ENCODE measurements at regions not wholly inside any gene's neighbourhood (a gene's known extent, or its start where the extent isn't known, plus 50 kb on each side); places are given as distances from the start of the nearest gene placed in this dataset.

DNA sequence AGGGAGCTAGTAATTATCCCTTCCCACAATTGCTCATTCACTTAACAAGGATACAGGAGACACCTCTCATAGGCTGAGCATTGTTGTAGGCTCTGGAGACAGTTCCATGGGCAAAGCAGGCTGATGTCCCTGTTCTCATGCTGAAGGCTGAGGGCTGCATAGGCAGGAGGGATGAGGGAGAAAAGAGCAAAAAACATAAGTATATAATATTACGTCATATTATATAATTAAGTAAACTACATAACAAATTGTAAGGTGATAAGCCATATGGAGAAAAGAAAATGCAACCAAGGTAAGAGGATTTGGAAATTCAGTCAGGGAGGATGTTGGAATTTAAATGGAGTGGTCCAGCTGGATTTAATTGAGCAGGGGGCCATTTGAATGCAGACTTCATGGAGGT is 380.6 kb upstream of the ST6GAL2 start:
- DNase-seq = no peak
- TF ChIP-seq POLR2A (IDR thresholded peaks at IDR 0.05; ENCODE audit: low read length) (no peak), GATA1 (IDR thresholded peaks at IDR 0.05; ENCODE audit: low read depth, low read length) (no peak)

DNA sequence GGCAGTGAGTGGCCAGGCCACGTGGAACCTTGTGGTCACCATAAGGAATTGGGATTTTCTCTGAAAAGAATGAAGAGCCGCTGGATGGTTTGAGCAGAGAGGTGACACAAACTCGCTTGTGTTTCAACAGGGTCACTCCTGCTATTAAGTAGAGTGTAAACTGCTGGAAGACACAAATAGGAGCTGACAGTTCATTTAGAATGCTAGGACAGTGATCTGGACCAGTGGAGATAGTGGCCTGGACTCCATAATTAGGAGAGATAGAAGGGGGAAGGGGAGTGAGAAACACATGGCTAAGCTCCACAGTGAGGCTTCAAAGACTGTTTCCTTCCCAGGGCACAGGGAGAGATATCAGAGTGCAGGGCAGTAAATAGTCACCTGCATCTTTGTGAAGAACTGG is 381.1 kb upstream of the ST6GAL2 start:
- no peak for DNase-seq
- TF ChIP-seq POLR2A (IDR thresholded peaks at IDR 0.05; ENCODE audit: low read length) = no peak
- no peak for TF ChIP-seq GATA1 (IDR thresholded peaks at IDR 0.05; ENCODE audit: low read depth, low read length)

DNA sequence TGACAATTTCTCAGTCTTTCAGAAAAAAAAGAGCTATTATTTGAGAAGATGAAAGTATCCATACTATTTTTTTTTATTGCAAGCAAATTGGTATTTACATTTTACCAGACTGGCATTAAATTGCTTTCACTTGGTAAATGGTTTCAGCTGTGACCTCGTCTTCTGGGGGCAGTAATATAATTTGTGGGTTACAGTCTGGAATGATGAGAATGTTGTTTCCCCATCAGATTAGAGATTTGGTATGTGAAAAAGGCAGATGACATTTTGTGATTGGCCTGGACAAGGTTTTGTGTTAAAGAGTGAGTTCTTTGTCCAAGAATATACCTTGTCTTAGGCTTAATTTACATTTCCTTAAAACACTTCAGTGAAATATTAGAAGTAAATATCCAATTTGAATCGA is 390.1 kb upstream of the ST6GAL2 start:
- DNase-seq = no peak
- TF ChIP-seq POLR2A (IDR thresholded peaks at IDR 0.05; ENCODE audit: low read length) (no peak), GATA1 (IDR thresholded peaks at IDR 0.05; ENCODE audit: low read depth, low read length) (no peak)

DNA sequence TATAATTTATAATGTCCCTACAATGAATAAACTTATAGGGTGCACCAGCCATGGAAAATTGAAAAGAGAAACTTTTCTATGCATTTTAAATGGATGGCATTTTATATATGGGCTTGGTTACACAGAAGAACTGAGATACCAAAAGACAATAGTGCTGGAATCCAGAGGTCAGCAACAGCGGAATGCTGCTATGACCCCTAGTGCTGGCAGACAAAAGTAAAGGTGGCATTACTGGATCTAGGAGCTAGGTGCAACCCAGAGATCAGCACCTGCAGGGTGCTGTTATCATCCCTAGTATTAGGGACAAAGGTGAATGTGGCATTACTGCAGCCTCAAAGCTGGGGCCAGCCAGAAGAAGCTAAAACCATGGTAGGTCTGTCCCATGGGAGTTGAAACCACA is 392.7 kb upstream of the ST6GAL2 start:
- TF ChIP-seq POLR2A (IDR thresholded peaks at IDR 0.05; ENCODE audit: low read length) (no peak), GATA1 (IDR thresholded peaks at IDR 0.05; ENCODE audit: low read depth, low read length) (no peak)
- DNase-seq = no peak

DNA sequence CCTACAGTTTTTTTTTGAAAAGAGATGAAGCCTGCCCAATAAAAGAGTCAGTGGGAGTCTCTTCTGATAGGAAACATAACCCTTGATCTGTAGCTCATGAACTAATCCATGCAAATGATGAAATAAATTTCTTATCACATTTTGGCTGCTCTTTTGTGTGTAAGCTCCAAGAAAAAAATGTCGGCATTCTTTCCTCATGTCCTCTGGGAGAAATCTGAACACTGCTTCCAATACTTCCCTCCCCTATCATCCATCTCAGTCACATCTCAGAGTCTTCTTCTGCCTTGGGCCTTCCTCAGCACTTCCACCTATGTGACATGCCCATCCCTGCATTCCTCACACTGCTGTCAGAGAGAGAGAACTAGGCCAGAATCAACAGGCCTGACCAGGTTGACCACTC is 395.7 kb upstream of the ST6GAL2 start:
- DNase-seq = no peak
- TF ChIP-seq GATA1 (IDR thresholded peaks at IDR 0.05; ENCODE audit: low read depth, low read length) (no peak), POLR2A (IDR thresholded peaks at IDR 0.05; ENCODE audit: low read length) (no peak)

DNA sequence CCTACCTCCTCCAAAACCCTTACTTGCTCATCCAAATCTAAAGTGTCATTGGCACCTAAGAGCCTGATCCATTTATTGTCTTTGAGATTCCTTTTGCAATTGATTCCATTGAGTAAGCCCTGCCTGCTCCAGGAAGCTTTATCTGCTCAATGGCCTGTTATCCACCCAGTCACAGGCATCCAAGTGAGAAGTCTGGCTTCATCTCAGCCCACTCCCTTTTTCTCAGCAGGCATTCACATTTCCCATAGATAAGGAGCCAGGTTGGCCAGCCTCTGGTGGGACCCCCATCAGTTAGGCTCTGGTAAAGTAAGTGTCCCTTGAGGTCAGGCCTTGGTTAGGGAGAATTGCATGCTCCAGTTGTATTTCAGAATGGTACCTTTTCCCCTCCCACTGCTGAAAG is 396.2 kb upstream of the ST6GAL2 start:
- no peak for DNase-seq
- TF ChIP-seq GATA1 (IDR thresholded peaks at IDR 0.05; ENCODE audit: low read depth, low read length) = no peak

DNA sequence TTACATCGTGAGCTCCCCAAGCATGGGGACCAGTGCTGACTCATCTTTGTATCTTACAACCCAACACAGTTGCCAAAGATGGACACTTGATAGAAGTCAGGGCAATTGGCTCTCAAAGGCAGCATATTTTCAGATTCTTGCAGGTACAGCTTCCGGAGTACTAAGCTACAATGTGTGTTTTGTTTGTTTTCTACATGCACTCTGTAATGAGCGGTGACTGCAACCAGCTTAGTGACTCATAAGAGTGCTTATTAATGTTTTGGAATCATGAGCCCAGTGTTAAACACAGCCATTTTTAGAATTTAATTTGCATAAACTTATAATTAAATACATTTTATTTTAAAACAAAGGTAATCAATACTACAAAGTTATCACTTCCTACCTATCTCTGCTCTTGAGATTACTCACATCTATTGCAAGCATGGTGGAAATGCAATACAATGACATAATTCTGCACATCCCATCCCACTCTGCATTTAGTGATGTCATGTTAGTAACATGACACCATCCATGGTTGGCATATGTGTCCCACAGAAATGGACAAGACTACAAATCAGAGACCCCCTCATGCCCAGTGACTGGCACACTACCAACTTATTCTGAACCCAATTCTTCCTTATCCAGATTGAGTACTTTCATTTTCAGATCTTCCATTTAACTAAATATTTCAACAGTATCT is 399.8 kb upstream of the ST6GAL2 start:
- no peak for TF ChIP-seq POLR2A (IDR thresholded peaks at IDR 0.05; ENCODE audit: low read length)
- no peak for DNase-seq

DNA sequence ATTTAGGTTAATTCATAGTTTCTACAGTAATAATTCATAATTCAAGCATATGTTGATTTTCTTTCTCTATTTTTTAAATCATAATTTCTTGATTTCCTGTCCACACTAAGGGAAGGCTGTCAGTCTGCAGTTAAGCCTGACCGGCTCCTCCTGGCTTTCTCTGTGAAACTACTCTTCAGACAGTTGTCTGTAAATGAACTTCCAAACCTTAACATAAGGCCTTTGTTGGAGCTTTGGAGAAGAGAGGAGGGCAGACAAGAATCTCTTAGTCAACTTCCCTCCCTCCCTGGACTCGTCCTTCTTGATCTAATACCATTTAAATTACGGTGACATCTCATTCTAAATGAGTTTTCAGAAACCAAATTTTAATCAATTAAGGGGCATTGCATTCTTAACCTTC is 404.1 kb upstream of the ST6GAL2 start:
- TF ChIP-seq POLR2A (IDR thresholded peaks at IDR 0.05; ENCODE audit: low read length) = no peak
- no peak for TF ChIP-seq GATA1 (IDR thresholded peaks at IDR 0.05; ENCODE audit: low read depth, low read length)
- no peak for DNase-seq

DNA sequence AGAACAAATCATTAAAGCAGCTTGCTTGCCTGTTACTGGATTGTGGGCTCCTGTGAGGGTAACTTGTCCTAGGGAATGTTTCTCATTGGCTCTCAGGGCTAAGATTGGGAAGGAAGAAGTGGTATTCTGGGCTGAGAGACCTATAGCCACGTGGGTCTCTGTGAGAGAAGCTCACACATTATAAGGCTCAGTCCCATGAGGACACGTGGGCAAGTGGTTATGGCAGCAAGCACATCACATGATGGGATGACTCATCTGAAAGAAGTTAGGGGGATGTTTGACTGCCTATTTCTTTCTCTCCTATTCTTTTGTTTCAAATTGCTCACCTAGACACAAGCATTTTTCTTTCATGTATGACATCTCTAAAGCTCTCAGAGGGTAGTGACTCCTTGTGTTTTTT is 418.0 kb upstream of the ST6GAL2 start:
- no peak for DNase-seq
- no peak for TF ChIP-seq POLR2A (IDR thresholded peaks at IDR 0.05; ENCODE audit: low read length)
- no peak for TF ChIP-seq GATA1 (IDR thresholded peaks at IDR 0.05; ENCODE audit: low read depth, low read length)

DNA sequence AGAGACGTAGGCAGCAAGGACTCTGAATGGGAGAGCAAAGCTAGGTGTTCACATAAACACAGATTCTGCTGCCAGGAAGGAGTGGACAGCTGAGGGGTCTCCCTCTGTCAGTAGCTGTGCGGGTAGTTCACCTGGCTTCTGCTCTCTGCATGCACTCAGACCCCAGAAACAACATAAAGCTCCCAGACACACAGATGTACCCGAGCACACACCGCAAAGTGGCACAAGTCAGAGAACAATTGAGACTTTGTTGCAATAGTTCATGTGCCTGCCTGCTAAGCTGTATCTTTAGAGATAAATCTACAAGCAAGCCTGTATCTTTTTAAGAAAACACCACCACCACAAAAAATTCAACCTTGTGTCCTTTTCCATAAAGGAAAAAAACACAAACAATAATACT is 420.0 kb upstream of the ST6GAL2 start:
- DNase-seq = no peak
- TF ChIP-seq POLR2A (IDR thresholded peaks at IDR 0.05; ENCODE audit: low read length) (no peak), GATA1 (IDR thresholded peaks at IDR 0.05; ENCODE audit: low read depth, low read length) (no peak)

DNA sequence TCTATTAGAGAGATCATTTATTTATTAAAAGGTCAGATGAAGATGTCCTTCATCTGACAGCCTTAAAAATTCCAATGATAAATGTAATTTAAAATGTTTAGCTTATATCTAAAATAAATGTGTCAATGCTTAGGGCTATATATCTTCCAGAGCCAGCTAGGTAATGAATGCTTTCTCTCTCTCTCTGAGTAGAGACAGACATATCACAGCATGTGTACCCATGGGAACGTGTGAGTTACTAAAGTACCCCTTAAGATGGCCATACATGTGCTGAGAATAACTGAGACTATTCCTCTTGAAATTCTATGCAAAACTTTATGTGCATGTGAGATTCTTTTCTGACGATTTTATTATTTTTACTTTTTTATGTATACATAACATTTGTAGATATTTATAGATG is 420.9 kb upstream of the ST6GAL2 start:
- TF ChIP-seq GATA1 (IDR thresholded peaks at IDR 0.05; ENCODE audit: low read depth, low read length) (no peak), POLR2A (IDR thresholded peaks at IDR 0.05; ENCODE audit: low read length) (no peak)

DNA sequence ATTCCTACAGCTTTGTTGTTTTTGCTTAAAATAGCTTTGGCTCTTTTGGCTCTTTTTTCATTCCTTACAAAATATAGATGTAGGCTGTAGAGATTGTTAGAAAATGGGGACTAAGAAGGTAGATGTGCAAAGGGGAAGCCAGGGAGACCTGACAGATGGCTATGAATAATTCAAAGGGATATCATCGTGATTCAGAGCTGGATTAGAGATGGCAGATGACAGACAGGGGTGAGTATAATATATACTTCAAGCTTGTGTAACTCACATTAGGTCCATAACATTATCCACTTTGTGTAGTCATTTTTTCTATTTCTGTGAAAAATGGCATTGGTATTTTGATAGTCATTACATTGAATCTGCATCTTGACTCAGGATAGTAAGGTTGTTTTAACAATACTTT is 422.9 kb upstream of the ST6GAL2 start:
- TF ChIP-seq POLR2A (IDR thresholded peaks at IDR 0.05; ENCODE audit: low read length) = no peak
- TF ChIP-seq GATA1 (IDR thresholded peaks at IDR 0.05; ENCODE audit: low read depth, low read length) = no peak
- DNase-seq = no peak

More for the DNA sequence above, 420.9 kb upstream of the ST6GAL2 start:
- no peak for DNase-seq

DNA sequence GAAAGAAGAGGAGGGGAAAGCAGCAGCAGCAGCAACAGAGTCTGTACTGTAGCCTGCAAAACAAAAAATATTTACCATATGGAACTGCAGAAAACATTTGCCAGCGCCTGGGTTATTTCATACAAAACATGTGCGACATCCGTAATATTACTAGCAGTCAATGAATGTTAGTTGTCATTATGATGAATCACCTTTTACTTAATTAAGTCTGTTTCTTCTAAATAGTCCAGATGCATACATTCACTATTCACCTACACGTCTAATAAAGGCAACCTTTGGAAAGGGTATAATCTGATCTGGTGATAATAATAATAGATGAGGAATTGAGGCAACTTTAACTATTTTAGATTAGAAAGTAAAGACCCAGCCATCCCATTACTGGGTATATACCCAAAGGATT is 426.3 kb upstream of the ST6GAL2 start:
- TF ChIP-seq GATA1 (IDR thresholded peaks at IDR 0.05; ENCODE audit: low read depth, low read length) (no peak), POLR2A (IDR thresholded peaks at IDR 0.05; ENCODE audit: low read length) (no peak)
- DNase-seq = no peak

DNA sequence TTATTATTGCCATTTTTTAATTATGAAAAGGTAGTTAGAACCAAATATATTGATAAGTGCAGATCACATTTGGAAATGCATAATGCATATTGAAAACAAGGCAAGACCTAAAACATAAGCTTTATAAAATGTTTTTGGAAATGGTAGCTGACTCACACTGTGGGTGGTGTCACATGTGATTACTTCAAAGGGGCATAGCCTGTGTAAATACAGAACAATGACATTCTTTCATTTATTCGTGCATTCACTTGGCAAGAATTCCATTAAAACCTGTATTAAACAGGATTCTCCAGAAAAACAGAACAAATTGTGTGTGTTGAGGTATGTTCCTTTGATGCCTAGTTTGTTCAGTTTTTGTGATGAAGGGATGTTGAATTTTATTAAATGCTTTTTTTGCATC is 427.3 kb upstream of the ST6GAL2 start:
- no peak for DNase-seq

DNA sequence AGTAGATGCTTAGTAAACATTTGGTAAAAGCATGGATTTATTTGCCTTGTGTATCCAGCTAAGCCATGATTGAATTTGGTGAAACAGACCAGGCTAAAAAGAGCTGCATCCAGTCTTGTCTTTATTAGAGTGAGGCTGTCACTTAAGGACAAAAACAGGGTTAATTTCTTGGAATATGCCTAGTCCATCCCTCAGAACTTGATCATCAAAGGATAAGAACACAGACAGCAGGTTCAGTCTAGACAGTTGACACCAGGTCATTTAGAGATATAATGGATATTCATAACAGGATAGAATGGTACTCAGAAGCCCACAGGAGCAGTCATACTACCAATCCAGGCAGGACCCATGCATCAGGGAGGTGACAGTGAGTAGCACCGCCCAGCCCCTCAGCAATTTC is 434.9 kb upstream of the ST6GAL2 start:
- no peak for DNase-seq
- TF ChIP-seq GATA1 (IDR thresholded peaks at IDR 0.05; ENCODE audit: low read depth, low read length) (no peak), POLR2A (IDR thresholded peaks at IDR 0.05; ENCODE audit: low read length) (no peak)

More for the DNA sequence above, 427.3 kb upstream of the ST6GAL2 start:
- TF ChIP-seq GATA1 (IDR thresholded peaks at IDR 0.05; ENCODE audit: low read depth, low read length) (no peak), POLR2A (IDR thresholded peaks at IDR 0.05; ENCODE audit: low read length) (no peak)

DNA sequence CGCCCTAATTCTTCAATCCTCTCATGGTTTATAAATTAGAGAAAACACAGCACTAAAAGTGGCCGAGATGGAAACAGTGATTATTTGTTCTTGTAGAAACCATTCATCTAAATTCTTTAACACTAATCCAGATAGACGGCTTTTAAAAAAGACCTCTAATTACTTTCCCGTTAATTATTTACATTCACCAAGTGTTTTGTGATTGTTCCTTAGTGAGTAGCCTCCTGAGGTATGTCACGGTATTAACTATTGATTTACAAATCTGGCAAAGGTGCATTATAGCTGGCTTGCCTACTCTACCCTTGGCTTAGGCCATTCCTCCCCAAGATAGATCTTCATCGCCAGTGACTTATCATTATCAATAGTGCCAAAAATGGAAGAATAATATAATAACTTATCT is 436.4 kb upstream of the ST6GAL2 start:
- TF ChIP-seq GATA1 (IDR thresholded peaks at IDR 0.05; ENCODE audit: low read depth, low read length) = no peak
- TF ChIP-seq POLR2A (IDR thresholded peaks at IDR 0.05; ENCODE audit: low read length) = no peak
- no peak for DNase-seq

All from erythroblast (primary cell).